SK-N-SH treated with all-trans-retinoic acid at 6 μM for 48 hours (cell line): ENCODE measurements at regions not wholly inside any gene's neighbourhood (a gene's known extent, or its start where the extent isn't known, plus 50 kb on each side); places are given as distances from the start of the nearest gene placed in this dataset.

Source experiments
- ATAC-seq: fragments of 200-7000 bp; cut with Tn5 transposase; 3 replicates; pipeline ENCODE4 v1.9.1; 2020; ENCODE audit warnings: mild to moderate bottlenecking, moderate library complexity
- ARNTL ChIP-seq: fragments of 450-650 bp; formaldehyde crosslinking; IDR thresholded peaks from 2 replicates; pipeline ENCODE4 v1.5.0; 2020; ENCODE audit warnings: low read depth, mild to moderate bottlenecking, moderate library complexity, borderline replicate concordance
- BACH2 ChIP-seq: fragments of 250-450 bp; sonication (Bioruptor Pico); IDR thresholded peaks from 2 replicates; pipeline ENCODE4 v1.9.0; 2021; ENCODE audit warnings: mild to moderate bottlenecking, borderline replicate concordance
- CSDC2 ChIP-seq: fragments of 250-450 bp; sonication (Bioruptor Pico); IDR thresholded peaks from 2 replicates; pipeline ENCODE4 v1.5.0; 2020; ENCODE audit warnings: mild to moderate bottlenecking, moderate library complexity
- ESRRG ChIP-seq: fragments of 250-450 bp; sonication (Bioruptor Pico); IDR thresholded peaks from 2 replicates; pipeline ENCODE4 v1.6.1; 2021; ENCODE audit warnings: mild to moderate bottlenecking
- ISL1 ChIP-seq: fragments of 250-450 bp; sonication (Bioruptor Pico); IDR thresholded peaks from 2 replicates; pipeline ENCODE4 v2.1.2; 2022; ENCODE audit warnings: mild to moderate bottlenecking, moderate library complexity
- OSR1 ChIP-seq: fragments of 250-450 bp; sonication (Bioruptor Pico); IDR thresholded peaks from 2 replicates; pipeline ENCODE4 v1.8.0; 2022; ENCODE audit warnings: moderate library complexity, mild to moderate bottlenecking, inconsistent platforms
- RARB ChIP-seq: fragments of 250-450 bp; sonication (Bioruptor Pico); IDR thresholded peaks from 2 replicates; pipeline ENCODE4 v1.8.0; 2021; ENCODE audit warnings: mild to moderate bottlenecking, moderate library complexity
- SNAI2 ChIP-seq: fragments of 250-450 bp; sonication (Bioruptor Pico); IDR thresholded peaks from 2 replicates; pipeline ENCODE4 v1.5.0; 2020; ENCODE audit warnings: mild to moderate bottlenecking, moderate library complexity
- TCF4 ChIP-seq: fragments of 250-450 bp; sonication (Bioruptor Pico); IDR thresholded peaks from 2 replicates; pipeline ENCODE4 v1.8.0; 2021; ENCODE audit warnings: mild to moderate bottlenecking, moderate library complexity, borderline replicate concordance
- TOX ChIP-seq: fragments of 250-450 bp; sonication (Bioruptor Pico); IDR thresholded peaks from 2 replicates; pipeline ENCODE4 v1.8.0; 2021; ENCODE audit warnings: mild to moderate bottlenecking, moderate library complexity, borderline replicate concordance
- ZFP3 ChIP-seq: fragments of 250-450 bp; sonication (Bioruptor Pico); IDR thresholded peaks from 2 replicates; pipeline ENCODE4 v1.5.0; 2020; ENCODE audit warnings: mild to moderate bottlenecking, moderate library complexity
- ZFP30 ChIP-seq: fragments of 450-650 bp; formaldehyde crosslinking; IDR thresholded peaks from 2 replicates; pipeline ENCODE4 v1.5.0; 2022; ENCODE audit warnings: mild to moderate bottlenecking, moderate library complexity
- ZNF70 ChIP-seq: fragments of 450-650 bp; formaldehyde crosslinking; IDR thresholded peaks from 2 replicates; pipeline ENCODE4 v1.5.0; 2020; ENCODE audit warnings: mild to moderate bottlenecking, moderate library complexity
- TF ChIP-seq, protein P1 (sequence below): fragments of 250-450 bp; sonication (Bioruptor Pico); IDR thresholded peaks from 2 replicates; pipeline ENCODE4 v1.5.1; 2020; ENCODE audit warnings: low read depth, mild to moderate bottlenecking, moderate library complexity
- TF ChIP-seq, protein P2 (sequence below): fragments of 250-450 bp; sonication (Bioruptor Pico); IDR thresholded peaks from 2 replicates; pipeline ENCODE4 v1.5.1; 2021; ENCODE audit warnings: mild to moderate bottlenecking, moderate library complexity
- TF ChIP-seq, protein P3 (sequence below): fragments of 250-450 bp; sonication (Bioruptor Pico); IDR thresholded peaks from 2 replicates; pipeline ENCODE4 v1.5.0; 2020; ENCODE audit warnings: mild to moderate bottlenecking, moderate library complexity
- TF ChIP-seq, protein P4 (sequence below): fragments of 250-450 bp; sonication (Bioruptor Pico); IDR thresholded peaks from 2 replicates; pipeline ENCODE4 v1.8.0; 2021; ENCODE audit warnings: low read depth, mild to moderate bottlenecking, moderate library complexity, borderline replicate concordance

DNA sequence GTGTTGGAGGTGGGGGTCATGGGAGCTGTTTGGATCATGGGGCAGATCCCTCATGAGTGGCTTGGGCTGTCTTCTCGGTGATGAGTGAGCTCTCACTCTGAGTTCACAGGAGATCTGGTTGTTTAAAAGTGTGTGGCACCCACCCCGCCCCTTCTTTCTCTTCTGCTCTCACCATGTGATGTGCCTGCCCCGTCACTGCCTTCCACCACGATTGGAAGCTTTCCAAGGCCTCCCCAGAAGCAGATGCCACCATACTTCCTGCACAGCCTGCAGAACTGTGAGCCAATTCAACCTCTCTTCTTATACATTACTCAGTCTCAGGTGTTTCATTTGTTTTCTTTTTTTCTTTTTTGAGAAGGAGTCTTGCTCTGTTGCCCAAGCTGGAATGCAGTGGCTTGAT, 170.0 kb downstream of the PTPN20 start:
- ATAC-seq = no peak
- TF ChIP-seq, protein P1, sequence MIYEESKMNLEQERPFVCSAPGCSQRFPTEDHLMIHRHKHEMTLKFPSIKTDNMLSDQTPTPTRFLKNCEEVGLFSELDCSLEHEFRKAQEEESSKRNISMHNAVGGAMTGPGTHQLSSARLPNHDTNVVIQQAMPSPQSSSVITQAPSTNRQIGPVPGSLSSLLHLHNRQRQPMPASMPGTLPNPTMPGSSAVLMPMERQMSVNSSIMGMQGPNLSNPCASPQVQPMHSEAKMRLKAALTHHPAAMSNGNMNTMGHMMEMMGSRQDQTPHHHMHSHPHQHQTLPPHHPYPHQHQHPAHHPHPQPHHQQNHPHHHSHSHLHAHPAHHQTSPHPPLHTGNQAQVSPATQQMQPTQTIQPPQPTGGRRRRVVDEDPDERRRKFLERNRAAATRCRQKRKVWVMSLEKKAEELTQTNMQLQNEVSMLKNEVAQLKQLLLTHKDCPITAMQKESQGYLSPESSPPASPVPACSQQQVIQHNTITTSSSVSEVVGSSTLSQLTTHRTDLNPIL = no peak
- TF ChIP-seq ARNTL (CRISPR knock-in tag) = no peak
- TF ChIP-seq ZNF70 (CRISPR knock-in tag) = no peak
- no peak for TF ChIP-seq ZFP3 (CRISPR knock-in tag)
- TF ChIP-seq TOX (CRISPR knock-in tag) = no peak
- no peak for TF ChIP-seq ESRRG
- no peak for TF ChIP-seq CSDC2 (CRISPR knock-in tag)
- no peak for TF ChIP-seq OSR1
- TF ChIP-seq, protein P2, sequence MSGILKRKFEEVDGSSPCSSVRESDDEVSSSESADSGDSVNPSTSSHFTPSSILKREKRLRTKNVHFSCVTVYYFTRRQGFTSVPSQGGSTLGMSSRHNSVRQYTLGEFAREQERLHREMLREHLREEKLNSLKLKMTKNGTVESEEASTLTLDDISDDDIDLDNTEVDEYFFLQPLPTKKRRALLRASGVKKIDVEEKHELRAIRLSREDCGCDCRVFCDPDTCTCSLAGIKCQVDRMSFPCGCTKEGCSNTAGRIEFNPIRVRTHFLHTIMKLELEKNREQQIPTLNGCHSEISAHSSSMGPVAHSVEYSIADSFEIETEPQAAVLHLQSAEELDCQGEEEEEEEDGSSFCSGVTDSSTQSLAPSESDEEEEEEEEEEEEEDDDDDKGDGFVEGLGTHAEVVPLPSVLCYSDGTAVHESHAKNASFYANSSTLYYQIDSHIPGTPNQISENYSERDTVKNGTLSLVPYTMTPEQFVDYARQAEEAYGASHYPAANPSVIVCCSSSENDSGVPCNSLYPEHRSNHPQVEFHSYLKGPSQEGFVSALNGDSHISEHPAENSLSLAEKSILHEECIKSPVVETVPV (CRISPR knock-in tag) = no peak
- no peak for TF ChIP-seq ISL1 (CRISPR knock-in tag)
- TF ChIP-seq, protein P3, sequence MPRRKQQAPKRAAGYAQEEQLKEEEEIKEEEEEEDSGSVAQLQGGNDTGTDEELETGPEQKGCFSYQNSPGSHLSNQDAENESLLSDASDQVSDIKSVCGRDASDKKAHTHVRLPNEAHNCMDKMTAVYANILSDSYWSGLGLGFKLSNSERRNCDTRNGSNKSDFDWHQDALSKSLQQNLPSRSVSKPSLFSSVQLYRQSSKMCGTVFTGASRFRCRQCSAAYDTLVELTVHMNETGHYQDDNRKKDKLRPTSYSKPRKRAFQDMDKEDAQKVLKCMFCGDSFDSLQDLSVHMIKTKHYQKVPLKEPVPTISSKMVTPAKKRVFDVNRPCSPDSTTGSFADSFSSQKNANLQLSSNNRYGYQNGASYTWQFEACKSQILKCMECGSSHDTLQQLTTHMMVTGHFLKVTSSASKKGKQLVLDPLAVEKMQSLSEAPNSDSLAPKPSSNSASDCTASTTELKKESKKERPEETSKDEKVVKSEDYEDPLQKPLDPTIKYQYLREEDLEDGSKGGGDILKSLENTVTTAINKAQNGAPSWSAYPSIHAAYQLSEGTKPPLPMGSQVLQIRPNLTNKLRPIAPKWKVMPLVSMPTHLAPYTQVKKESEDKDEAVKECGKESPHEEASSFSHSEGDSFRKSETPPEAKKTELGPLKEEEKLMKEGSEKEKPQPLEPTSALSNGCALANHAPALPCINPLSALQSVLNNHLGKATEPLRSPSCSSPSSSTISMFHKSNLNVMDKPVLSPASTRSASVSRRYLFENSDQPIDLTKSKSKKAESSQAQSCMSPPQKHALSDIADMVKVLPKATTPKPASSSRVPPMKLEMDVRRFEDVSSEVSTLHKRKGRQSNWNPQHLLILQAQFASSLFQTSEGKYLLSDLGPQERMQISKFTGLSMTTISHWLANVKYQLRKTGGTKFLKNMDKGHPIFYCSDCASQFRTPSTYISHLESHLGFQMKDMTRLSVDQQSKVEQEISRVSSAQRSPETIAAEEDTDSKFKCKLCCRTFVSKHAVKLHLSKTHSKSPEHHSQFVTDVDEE (CRISPR knock-in tag) = no peak

DNA sequence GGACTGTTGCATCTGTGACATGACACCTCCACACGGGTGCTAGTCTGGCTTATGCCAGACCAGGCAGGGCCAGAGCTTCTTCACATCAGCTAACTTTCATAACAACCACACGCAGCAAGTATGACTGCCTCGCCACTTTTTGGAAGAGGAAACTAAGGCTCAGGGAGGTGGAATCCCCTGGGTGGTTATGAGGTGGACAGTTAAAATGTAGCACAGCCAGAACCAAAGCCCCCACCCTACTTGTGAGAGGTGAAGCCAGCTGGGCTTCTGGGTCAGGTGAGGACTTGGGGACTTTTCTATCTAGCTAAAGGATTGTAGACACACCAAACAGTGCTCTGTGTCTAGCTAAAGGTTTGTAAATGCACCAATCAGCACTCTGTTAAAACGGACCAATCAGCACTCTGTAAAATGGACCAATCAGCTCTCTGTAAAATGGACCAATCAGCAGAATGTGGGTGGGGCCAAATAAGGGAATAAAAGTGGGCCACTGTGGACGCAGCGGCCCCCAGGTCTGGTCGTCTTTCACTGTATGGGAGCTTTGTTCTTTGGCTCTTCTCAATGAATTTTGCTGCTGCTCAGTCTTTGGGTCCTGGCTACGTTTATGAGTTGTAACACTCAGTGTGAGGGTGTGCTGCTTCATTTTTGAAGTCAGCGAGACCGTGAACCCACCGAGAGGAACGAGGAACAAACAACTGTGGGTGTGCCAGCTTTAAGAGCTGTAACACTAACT, 171.0 kb downstream of the PTPN20 start:
- TF ChIP-seq, protein P1 = no peak
- TF ChIP-seq BACH2 (no peak), CSDC2 (CRISPR knock-in tag) (no peak), SNAI2 (CRISPR knock-in tag) (no peak), RARB (CRISPR knock-in tag) (no peak), TCF4 (CRISPR knock-in tag) (no peak), ZFP30 (CRISPR knock-in tag) (no peak), TOX (CRISPR knock-in tag) (no peak), ZFP3 (CRISPR knock-in tag) (no peak)
- TF ChIP-seq, protein P4, sequence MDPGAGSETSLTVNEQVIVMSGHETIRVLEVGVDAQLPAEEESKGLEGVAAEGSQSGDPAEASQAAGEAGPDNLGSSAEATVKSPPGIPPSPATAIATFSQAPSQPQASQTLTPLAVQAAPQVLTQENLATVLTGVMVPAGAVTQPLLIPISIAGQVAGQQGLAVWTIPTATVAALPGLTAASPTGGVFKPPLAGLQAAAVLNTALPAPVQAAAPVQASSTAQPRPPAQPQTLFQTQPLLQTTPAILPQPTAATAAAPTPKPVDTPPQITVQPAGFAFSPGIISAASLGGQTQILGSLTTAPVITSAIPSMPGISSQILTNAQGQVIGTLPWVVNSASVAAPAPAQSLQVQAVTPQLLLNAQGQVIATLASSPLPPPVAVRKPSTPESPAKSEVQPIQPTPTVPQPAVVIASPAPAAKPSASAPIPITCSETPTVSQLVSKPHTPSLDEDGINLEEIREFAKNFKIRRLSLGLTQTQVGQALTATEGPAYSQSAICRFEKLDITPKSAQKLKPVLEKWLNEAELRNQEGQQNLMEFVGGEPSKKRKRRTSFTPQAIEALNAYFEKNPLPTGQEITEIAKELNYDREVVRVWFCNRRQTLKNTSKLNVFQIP (CRISPR knock-in tag) = no peak
- TF ChIP-seq, all 23 proteins: peak for 0
- no peak for ATAC-seq

DNA sequence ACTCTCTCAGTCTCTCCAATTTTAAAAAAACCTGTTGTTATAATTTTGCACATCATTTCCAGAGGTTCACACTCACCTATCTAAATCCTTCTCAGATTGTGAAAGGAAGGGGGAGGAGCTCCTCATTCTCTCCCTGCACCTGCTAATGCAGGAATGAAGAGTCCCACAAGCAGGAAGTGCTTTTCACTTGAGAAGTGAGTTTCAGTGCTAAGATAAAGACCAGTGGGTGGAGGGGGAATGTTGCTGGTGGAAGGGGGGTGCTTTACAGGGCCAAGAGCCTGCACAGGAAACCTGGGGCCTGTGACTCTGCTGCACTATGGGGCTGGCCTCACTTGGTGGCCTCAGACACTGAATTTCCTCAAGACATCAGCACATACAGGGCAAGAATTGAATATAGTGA, 176.4 kb downstream of the PTPN20 start:
- no peak for ATAC-seq
- no peak for TF ChIP-seq TOX (CRISPR knock-in tag)
- TF ChIP-seq ZFP30 (CRISPR knock-in tag) = no peak
- TF ChIP-seq, protein P4 (CRISPR knock-in tag) = no peak
- TF ChIP-seq, all 23 proteins: peak for 0
